NK-92 (cell line): ENCODE measurements at regions not wholly inside any gene's neighbourhood (a gene's known extent, or its start where the extent isn't known, plus 50 kb on each side); places are given as distances from the start of the nearest gene placed in this dataset.
"Not testable (repeated sequence)": the region's sequence is repeated elsewhere in the genome, so short reads cannot be mapped to it uniquely, and the experiment has no call there.

Experiments
- DNase-seq: peaks from one replicate; lab custom pipeline; 2025; ENCODE audit not compliant: unreplicated experiment; lab: John Stamatoyannopoulos, UW

GRCh38 chr11:80986421-80987074, 1545.7 kb upstream of the TENM4 start:
- DNase-seq: no peak

GRCh38 chr11:80980227-80980626, 1539.4 kb upstream of the TENM4 start:
- no peak for DNase-seq

GRCh38 chr11:80973786-80974185, 1533.0 kb upstream of the TENM4 start:
- no peak for DNase-seq

GRCh38 chr11:80970037-80970436, 1529.2 kb upstream of the TENM4 start:
- DNase-seq: no peak

- no peak for DNase-seq
These were observed 1526.8 kb upstream of the TENM4 start for GRCh38 chr11:80967649-80968048.

- no peak for DNase-seq
These were observed 1519.7 kb upstream of the TENM4 start for GRCh38 chr11:80960381-80961029.

GRCh38 chr11:80959751-80960150, 1518.9 kb upstream of the TENM4 start:
- no peak for DNase-seq

- DNase-seq: no peak
These were observed 1518.2 kb upstream of the TENM4 start for GRCh38 chr11:80958987-80959386.

- no peak for DNase-seq
These were observed 1517.5 kb upstream of the TENM4 start for GRCh38 chr11:80958361-80958760.

GRCh38 chr11:80955588-80955987, 1514.8 kb upstream of the TENM4 start:
- no peak for DNase-seq

GRCh38 chr11:80948781-80949180, 1508.0 kb upstream of the TENM4 start:
- DNase-seq: no peak

- DNase-seq: no peak
These were observed 1503.9 kb upstream of the TENM4 start for GRCh38 chr11:80944758-80945157.

GRCh38 chr11:80943226-80943625, 1502.4 kb upstream of the TENM4 start:
- no peak for DNase-seq

GRCh38 chr11:80937842-80938241, 1497.0 kb upstream of the TENM4 start:
- no peak for DNase-seq

- no peak for DNase-seq
These were observed 1489.2 kb upstream of the TENM4 start for GRCh38 chr11:80930038-80930437.

GRCh38 chr11:80929031-80929805, 1488.4 kb upstream of the TENM4 start:
- no peak for DNase-seq

GRCh38 chr11:80925321-80925720, 1484.5 kb upstream of the TENM4 start:
- no peak for DNase-seq

- DNase-seq: not testable (repeated sequence)
These were observed 1480.5 kb upstream of the TENM4 start for GRCh38 chr11:80921310-80921709.

- DNase-seq: no peak
These were observed 1475.5 kb upstream of the TENM4 start for GRCh38 chr11:80916173-80916798.

GRCh38 chr11:80914311-80914710, 1473.5 kb upstream of the TENM4 start:
- no peak for DNase-seq

- DNase-seq: no peak
These were observed 1470.8 kb upstream of the TENM4 start for GRCh38 chr11:80911666-80912065.

- DNase-seq: no peak
These were observed 1459.4 kb upstream of the TENM4 start for GRCh38 chr11:80900265-80900664.
